ENCODE measurements at regions not wholly inside any gene's neighbourhood (a gene's known extent, or its start where the extent isn't known, plus 50 kb on each side); places are given as distances from the start of the nearest gene placed in this dataset.
A peak's percentile ranks its signal among the peaks of the same experiment; 100 is the strongest.

GRCh38 chr18:56475250-56475649 is 163.1 kb downstream of the TXNL1 start:
- intact Hi-C loops (cut with DNase I, micrococcal nuclease) = no loop called here
- no peak for ATAC-seq

GRCh38 chr18:56473400-56474024 is 164.9 kb downstream of the TXNL1 start:
- intact Hi-C loops (cut with DNase I, micrococcal nuclease) = no loop called here
- H3K36me3 ChIP-seq (ENCODE audit: low read depth) = no peaks in the 10 kb centered on the region
- H3K9me3 ChIP-seq = no peaks in the 10 kb centered on the region
- no peaks in the 10 kb centered on the region for H3K4me1 ChIP-seq (ENCODE audit: low read depth)
- TF ChIP-seq CTCF (IDR thresholded peaks at IDR 0.05) = no peak
- H3K4me3 ChIP-seq = no peak overlapping the region
- DNase-seq (no peak), ATAC-seq (no peak)

More at GRCh38 chr18:56475250-56475649, 163.1 kb downstream of the TXNL1 start:
- H3K4me1 ChIP-seq (ENCODE audit: low read depth) = no peaks in the 10 kb centered on the region
- H3K36me3 ChIP-seq (ENCODE audit: low read depth) = no peaks in the 10 kb centered on the region
- H3K4me3 ChIP-seq = no peak overlapping the region
- no peaks in the 10 kb centered on the region for H3K9me3 ChIP-seq
- no peak for TF ChIP-seq CTCF (IDR thresholded peaks at IDR 0.05)
- no peak for DNase-seq

GRCh38 chr18:56470406-56471351 is 167.7 kb downstream of the TXNL1 start:
- no peak for ATAC-seq
- TF ChIP-seq CTCF (IDR thresholded peaks at IDR 0.05) = no peak

GRCh38 chr18:56469582-56469981 is 168.8 kb downstream of the TXNL1 start:
- Histone ChIP-seq H3K9me3 (peaks cover 3% of the 10 kb centered on the region), H3K36me3 (ENCODE audit: low read depth) (no peaks in the 10 kb centered on the region), H3K4me1 (ENCODE audit: low read depth) (no peaks in the 10 kb centered on the region), H3K4me3 (no peak overlapping the region)
- intact Hi-C loops (cut with DNase I, micrococcal nuclease) = no loop called here
- no peak for DNase-seq
- ATAC-seq = no peak
- TF ChIP-seq CTCF (IDR thresholded peaks at IDR 0.05) = no peak

More at GRCh38 chr18:56470406-56471351, 167.7 kb downstream of the TXNL1 start:
- Histone ChIP-seq H3K4me1 (ENCODE audit: low read depth) (no peaks in the 10 kb centered on the region), H3K9me3 (no peaks in the 10 kb centered on the region), H3K4me3 (no peak overlapping the region), H3K36me3 (ENCODE audit: low read depth) (no peaks in the 10 kb centered on the region)
- no peak for DNase-seq
- intact Hi-C loops (cut with DNase I, micrococcal nuclease) = no loop called here

- H3K36me3 ChIP-seq (ENCODE audit: low read depth) = no peaks in the 10 kb centered on the region
- no peak for TF ChIP-seq CTCF (IDR thresholded peaks at IDR 0.05)
- H3K4me3 ChIP-seq = no peak overlapping the region
- intact Hi-C loops (cut with DNase I, micrococcal nuclease) = no loop called here
- no peaks in the 10 kb centered on the region for H3K4me1 ChIP-seq (ENCODE audit: low read depth)
- DNase-seq (no peak), ATAC-seq (peak; percentile 30)
- peaks cover 3% of the 10 kb centered on the region for H3K9me3 ChIP-seq
Observed at GRCh38 chr18:56468396-56468795, 170.0 kb downstream of the TXNL1 start.

All from mucosa of descending colon (tissue), 3 donors.